Loucy (cell line): ENCODE measurements at regions not wholly inside any gene's neighbourhood (a gene's known extent, or its start where the extent isn't known, plus 50 kb on each side); places are given as distances from the start of the nearest gene placed in this dataset.
"Not testable (repeated sequence)": the region's sequence is repeated elsewhere in the genome, so short reads cannot be mapped to it uniquely, and the experiment has no call there.

Experiments
- EZH2phosphoT487 ChIP-seq: fragments of 200-600 bp; IDR thresholded peaks from 2 replicates; pipeline ENCODE4 v1.6.1; 2018; ENCODE audit warnings: antibody characterized with exemption, mild to moderate bottlenecking, moderate library complexity, borderline replicate concordance
- TF ChIP-seq, protein P1 (sequence below): fragments of 200-600 bp; sonication (generic); conservative IDR thresholded peaks from 2 replicates; pipeline ENCODE4 v1.5.1; 2014; ENCODE audit warnings: mild to moderate bottlenecking, antibody characterized with exemption, low read length

DNA sequence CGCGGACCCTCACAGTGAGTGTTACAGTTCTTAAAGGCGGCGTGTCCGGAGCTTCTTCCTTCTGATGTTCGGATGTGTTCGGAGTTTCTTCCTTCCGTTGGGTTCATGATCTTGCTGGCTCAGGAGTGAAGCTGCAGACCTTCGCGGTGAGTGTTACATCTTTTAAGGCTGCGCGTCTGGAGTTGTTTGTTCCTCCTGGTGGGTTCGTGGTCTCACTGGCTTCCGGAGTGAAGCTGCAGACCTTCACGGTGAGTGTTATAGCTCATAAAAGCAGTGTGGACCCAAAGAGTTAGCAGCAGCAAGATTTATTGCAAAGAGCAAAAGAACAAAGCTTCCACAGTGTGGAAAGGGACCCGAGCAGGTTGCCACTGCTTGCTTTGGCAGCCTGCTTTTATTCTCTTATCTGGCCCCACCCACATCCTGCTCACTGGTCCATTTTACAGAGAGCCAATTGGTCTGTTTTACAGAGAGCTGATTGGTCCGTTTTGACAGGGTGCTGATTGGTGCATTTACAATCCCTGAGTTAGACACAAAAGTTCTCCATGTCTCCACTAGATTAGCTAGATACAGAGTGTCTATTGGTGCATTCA lies 168.3 kb upstream of the ARSJ start:
- TF ChIP-seq, protein P1, sequence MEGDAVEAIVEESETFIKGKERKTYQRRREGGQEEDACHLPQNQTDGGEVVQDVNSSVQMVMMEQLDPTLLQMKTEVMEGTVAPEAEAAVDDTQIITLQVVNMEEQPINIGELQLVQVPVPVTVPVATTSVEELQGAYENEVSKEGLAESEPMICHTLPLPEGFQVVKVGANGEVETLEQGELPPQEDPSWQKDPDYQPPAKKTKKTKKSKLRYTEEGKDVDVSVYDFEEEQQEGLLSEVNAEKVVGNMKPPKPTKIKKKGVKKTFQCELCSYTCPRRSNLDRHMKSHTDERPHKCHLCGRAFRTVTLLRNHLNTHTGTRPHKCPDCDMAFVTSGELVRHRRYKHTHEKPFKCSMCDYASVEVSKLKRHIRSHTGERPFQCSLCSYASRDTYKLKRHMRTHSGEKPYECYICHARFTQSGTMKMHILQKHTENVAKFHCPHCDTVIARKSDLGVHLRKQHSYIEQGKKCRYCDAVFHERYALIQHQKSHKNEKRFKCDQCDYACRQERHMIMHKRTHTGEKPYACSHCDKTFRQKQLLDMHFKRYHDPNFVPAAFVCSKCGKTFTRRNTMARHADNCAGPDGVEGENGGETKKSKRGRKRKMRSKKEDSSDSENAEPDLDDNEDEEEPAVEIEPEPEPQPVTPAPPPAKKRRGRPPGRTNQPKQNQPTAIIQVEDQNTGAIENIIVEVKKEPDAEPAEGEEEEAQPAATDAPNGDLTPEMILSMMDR: not testable (repeated sequence)
- not testable (repeated sequence) for TF ChIP-seq EZH2phosphoT487
